B cell (primary cell): ENCODE measurements at regions not wholly inside any gene's neighbourhood (a gene's known extent, or its start where the extent isn't known, plus 50 kb on each side); places are given as distances from the start of the nearest gene placed in this dataset.

Source experiments
- ATAC-seq: fragments of 200-7000 bp; cut with Tn5 transposase; one replicate; pipeline ENCODE4 v1.10.0; 2021; ENCODE audit warnings: low read depth, mild to moderate bottlenecking, moderate number of reproducible peaks, moderate library complexity
- CTCF ChIA-PET: fragments of 350-600 bp; sonication (Branson Sonifier 250); formaldehyde crosslinking; loops from one replicate; lab custom pipeline; 2021; ENCODE audit warnings: antibody characterized with exemption, inconsistent platforms; lab: Charles Lee
- POLR2A ChIA-PET: fragments of 350-600 bp; sonication (Branson Sonifier 250); formaldehyde crosslinking; loops from one replicate; lab custom pipeline; 2021; ENCODE audit warnings: antibody characterized with exemption; lab: Charles Lee
- DNase-seq: peaks from one replicate; pipeline ENCODE4 v3.0.0; 2013
- H2AFZ ChIP-seq: 2 replicates; pipeline ENCODE4 v1.6.1; 2012; ENCODE audit warnings: mild to moderate bottlenecking, low read depth, low read length; ENCODE audit not compliant: insufficient read depth, poor library complexity, severe bottlenecking
- H3K27ac ChIP-seq, 2 donors: 1 replicate in 1 of 2; 2 replicates in 1 of 2; pipeline ENCODE4 v1.5.1; 2012 to 2013; ENCODE audit warnings: low read length in 2 of 2, mild to moderate bottlenecking in 2 of 2, moderate library complexity in 1 of 2
- H3K27me3 ChIP-seq, 4 experiments: fragments of 200-600 bp in 1 of 4; sonication (generic) in 1 of 4; replicated peaks in 1 of 4; 1 replicate in 2 of 4; 2 replicates in 2 of 4; pipeline versions ENCODE4 v1.6.1 to v1.7.0; 2013 to 2016; ENCODE audit warnings: low read length in 3 of 4, mild to moderate bottlenecking in 2 of 4, mixed read lengths in 1 of 4, moderate library complexity in 1 of 4; ENCODE audit not compliant: insufficient read depth in 4 of 4, control insufficient read depth in 3 of 4; ENCODE audit errors: control extremely low read depth in 1 of 4
- H3K36me3 ChIP-seq, 2 experiments: replicated peaks in 1 of 2; 1 replicate in 1 of 2; 2 replicates in 1 of 2; pipeline versions ENCODE4 v1.6.1 to v1.7.1; 2013; ENCODE audit warnings: low read length in 1 of 2; ENCODE audit not compliant: insufficient read depth in 2 of 2, control insufficient read depth in 1 of 2; ENCODE audit errors: control extremely low read depth in 1 of 2, extremely low read depth in 1 of 2
- H3K4me1 ChIP-seq, 2 donors: fragments of 200-600 bp in 1 of 2; sonication (generic) in 1 of 2; 1 replicate in 1 of 2; 2 replicates in 1 of 2; pipeline versions ENCODE4 v1.5.1 to v1.6.1; 2013 to 2017; ENCODE audit warnings: low read length in 2 of 2; ENCODE audit not compliant: control insufficient read depth in 2 of 2, insufficient read depth in 2 of 2
- H3K4me2 ChIP-seq: replicated peaks from 2 replicates; pipeline ENCODE3; 2012; ENCODE audit warnings: mild to moderate bottlenecking, low read depth, low read length; ENCODE audit not compliant: poor library complexity, severe bottlenecking
- H3K4me3 ChIP-seq, 5 experiments: fragments of 200-600 bp in 1 of 5; sonication (generic) in 1 of 5; 1 replicate in 3 of 5; 2 replicates in 2 of 5; pipeline versions ENCODE4 v1.5.1 to v1.7.0; 2011 to 2016; ENCODE audit warnings: low read length in 4 of 5, mild to moderate bottlenecking in 4 of 5, low read depth in 2 of 5, control low read depth in 1 of 5, moderate library complexity in 1 of 5; ENCODE audit not compliant: insufficient read depth in 1 of 5; ENCODE audit errors: control extremely low read depth in 1 of 5, extremely low read depth in 1 of 5
- H3K79me2 ChIP-seq: fragments of 200-600 bp; sonication (generic); one replicate; pipeline ENCODE4 v1.6.0; 2016; ENCODE audit warnings: low read length; ENCODE audit not compliant: control insufficient read depth, insufficient read depth
- H3K9ac ChIP-seq: fragments of 200-600 bp; sonication (generic); 2 replicates; pipeline ENCODE4 v1.6.1; 2017; ENCODE audit warnings: mild to moderate bottlenecking, low read length, moderate library complexity
- H3K9me3 ChIP-seq, 3 donors: one replicate each; pipeline versions ENCODE4 v1.6.1 to v1.7.1; 2013; ENCODE audit warnings: low read length in 2 of 3; ENCODE audit not compliant: control insufficient read depth in 2 of 3, insufficient read depth in 1 of 3; ENCODE audit errors: control extremely low read depth in 1 of 3
- H4K20me1 ChIP-seq: 2 replicates; pipeline ENCODE4 v1.6.0; 2012; ENCODE audit warnings: mild to moderate bottlenecking, low read length; ENCODE audit not compliant: insufficient read depth, control insufficient read depth, poor library complexity, severe bottlenecking
- H3K27ac Mint-ChIP-seq: one replicate; pipeline ENCODE4 v1.8.0; 2021; ENCODE audit warnings: mixed read lengths
- H3K27me3 Mint-ChIP-seq: one replicate; pipeline ENCODE4 v1.8.0; 2021; ENCODE audit warnings: mixed read lengths
- H3K4me1 Mint-ChIP-seq: one replicate; pipeline ENCODE4 v1.8.0; 2021; ENCODE audit warnings: mixed read lengths
- H3K4me3 Mint-ChIP-seq: one replicate; pipeline ENCODE4 v1.8.0; 2021; ENCODE audit warnings: mixed read lengths
- H3K9me3 Mint-ChIP-seq: one replicate; pipeline ENCODE4 v1.8.0; 2022; ENCODE audit warnings: mixed read lengths; ENCODE audit not compliant: insufficient read depth
- CTCF ChIP-seq: fragments of 200-600 bp; IDR thresholded peaks from one replicate; pipeline ENCODE4 v1.8.0; 2022; ENCODE audit warnings: antibody characterized with exemption, mild to moderate bottlenecking
- EZH2 ChIP-seq: IDR thresholded peaks from 2 replicates; pipeline ENCODE4 v1.6.1; 2012; ENCODE audit warnings: borderline replicate concordance, low read depth, mild to moderate bottlenecking, moderate library complexity, low read length; ENCODE audit not compliant: insufficient read depth, poor library complexity, severe bottlenecking
- WGBS: methylation state at CpG from one replicate; pipeline ENCODE4 v1.1.5; 2013; ENCODE audit warnings: missing lambda C conversion rate; ENCODE audit not compliant: insufficient coverage; 5-methylcytosine and 5-hydroxymethylcytosine counted together
- intact Hi-C: fragments of 100-400 bp; cut with micrococcal nuclease; formaldehyde crosslinking; loops from one replicate; pipeline ENCODE4 v1.10.0; 2022

GRCh38 chr1:232696466-232696865, 66.5 kb upstream of the SIPA1L2 start:
- ATAC-seq (no peak), DNase-seq (no peak)
- Histone ChIP-seq H3K79me2 (no peaks in the 10 kb centered on the region), H4K20me1 (no peaks in the 10 kb centered on the region), H3K27me3 (no peaks in the 10 kb centered on the region), H3K4me2 (no peak overlapping the region), H3K4me1 (no peaks in the 10 kb centered on the region), H2AFZ (no peak overlapping the region), H3K4me3 (no peak overlapping the region), H3K9me3 (peaks cover 0 to 5% (median 0%) of the 10 kb centered on the region in 3 donors), H3K36me3 (no peaks in the 10 kb centered on the region), H3K9ac (no peak overlapping the region), H3K27ac (no peak overlapping the region)
- no peak overlapping the region for H3K27ac Mint-ChIP-seq
- H3K4me1 Mint-ChIP-seq: no peaks in the 10 kb centered on the region
- intact Hi-C loops: no loop called here
- H3K4me3 Mint-ChIP-seq: no peak overlapping the region
- no peaks in the 10 kb centered on the region for H3K9me3 Mint-ChIP-seq
- ChIA-PET CTCF (no interaction called here), POLR2A (no interaction called here)
- no peak for TF ChIP-seq EZH2
- no peak for TF ChIP-seq CTCF
- WGBS: 77% methylated on average over 5 of the region's 6 CpGs
- peaks cover 6% of the 10 kb centered on the region for H3K27me3 Mint-ChIP-seq

GRCh38 chr1:232697187-232697822, 67.4 kb upstream of the SIPA1L2 start:
- H3K27me3 ChIP-seq: no peaks in the 10 kb centered on the region
- no peak overlapping the region for H3K4me2 ChIP-seq
- intact Hi-C loops: no loop called here
- WGBS: 92% methylated on average over 2 of the region's 4 CpGs
- H3K4me1 Mint-ChIP-seq: no peaks in the 10 kb centered on the region
- no peaks in the 10 kb centered on the region for H3K36me3 ChIP-seq
- no peaks in the 10 kb centered on the region for H3K79me2 ChIP-seq
- H3K4me3 ChIP-seq: no peak overlapping the region
- no peaks in the 10 kb centered on the region for H3K9me3 Mint-ChIP-seq
- no peak overlapping the region for H2AFZ ChIP-seq
- no peak for DNase-seq
- CTCF ChIA-PET: no interaction called here
- H3K27ac Mint-ChIP-seq: no peak overlapping the region
- H3K4me3 Mint-ChIP-seq: no peak overlapping the region
- peaks cover 5% of the 10 kb centered on the region for H3K27me3 Mint-ChIP-seq
- no peak for ATAC-seq
- TF ChIP-seq EZH2 (no peak), CTCF (no peak)
- no peaks in the 10 kb centered on the region for H3K4me1 ChIP-seq
- peaks cover 0 to 7% (median 0%) of the 10 kb centered on the region in 3 donors for H3K9me3 ChIP-seq
- H4K20me1 ChIP-seq: no peaks in the 10 kb centered on the region
- no peak overlapping the region for H3K9ac ChIP-seq
- POLR2A ChIA-PET: no interaction called here
- H3K27ac ChIP-seq: no peak overlapping the region
